ENCODE measurements at regions not wholly inside any gene's neighbourhood (a gene's known extent, or its start where the extent isn't known, plus 50 kb on each side); places are given as distances from the start of the nearest gene placed in this dataset.

- no peak for TF ChIP-seq KDM4A (IDR thresholded peaks at IDR 0.05; ENCODE audit: low read depth, low read length, severe bottlenecking)
- no peak for TF ChIP-seq KDM5A (IDR thresholded peaks at IDR 0.05; ENCODE audit: low read length)
- peak; percentile 57; the same call in 1 of the 2 replicates for TF ChIP-seq POU5F1 (IDR thresholded peaks at IDR 0.05; ENCODE audit: low read depth, low read length)
- no peak for TF ChIP-seq TAF1 (IDR thresholded peaks at IDR 0.05; ENCODE audit: low read depth, low read length)
- no peak for TF ChIP-seq CHD1 (IDR thresholded peaks at IDR 0.05; ENCODE audit: low read depth, low read length)
- TF ChIP-seq FOSL1 (IDR thresholded peaks at IDR 0.05; ENCODE audit: insufficient read depth, low read depth, low read length), result no peak
- TF ChIP-seq, protein P1, sequence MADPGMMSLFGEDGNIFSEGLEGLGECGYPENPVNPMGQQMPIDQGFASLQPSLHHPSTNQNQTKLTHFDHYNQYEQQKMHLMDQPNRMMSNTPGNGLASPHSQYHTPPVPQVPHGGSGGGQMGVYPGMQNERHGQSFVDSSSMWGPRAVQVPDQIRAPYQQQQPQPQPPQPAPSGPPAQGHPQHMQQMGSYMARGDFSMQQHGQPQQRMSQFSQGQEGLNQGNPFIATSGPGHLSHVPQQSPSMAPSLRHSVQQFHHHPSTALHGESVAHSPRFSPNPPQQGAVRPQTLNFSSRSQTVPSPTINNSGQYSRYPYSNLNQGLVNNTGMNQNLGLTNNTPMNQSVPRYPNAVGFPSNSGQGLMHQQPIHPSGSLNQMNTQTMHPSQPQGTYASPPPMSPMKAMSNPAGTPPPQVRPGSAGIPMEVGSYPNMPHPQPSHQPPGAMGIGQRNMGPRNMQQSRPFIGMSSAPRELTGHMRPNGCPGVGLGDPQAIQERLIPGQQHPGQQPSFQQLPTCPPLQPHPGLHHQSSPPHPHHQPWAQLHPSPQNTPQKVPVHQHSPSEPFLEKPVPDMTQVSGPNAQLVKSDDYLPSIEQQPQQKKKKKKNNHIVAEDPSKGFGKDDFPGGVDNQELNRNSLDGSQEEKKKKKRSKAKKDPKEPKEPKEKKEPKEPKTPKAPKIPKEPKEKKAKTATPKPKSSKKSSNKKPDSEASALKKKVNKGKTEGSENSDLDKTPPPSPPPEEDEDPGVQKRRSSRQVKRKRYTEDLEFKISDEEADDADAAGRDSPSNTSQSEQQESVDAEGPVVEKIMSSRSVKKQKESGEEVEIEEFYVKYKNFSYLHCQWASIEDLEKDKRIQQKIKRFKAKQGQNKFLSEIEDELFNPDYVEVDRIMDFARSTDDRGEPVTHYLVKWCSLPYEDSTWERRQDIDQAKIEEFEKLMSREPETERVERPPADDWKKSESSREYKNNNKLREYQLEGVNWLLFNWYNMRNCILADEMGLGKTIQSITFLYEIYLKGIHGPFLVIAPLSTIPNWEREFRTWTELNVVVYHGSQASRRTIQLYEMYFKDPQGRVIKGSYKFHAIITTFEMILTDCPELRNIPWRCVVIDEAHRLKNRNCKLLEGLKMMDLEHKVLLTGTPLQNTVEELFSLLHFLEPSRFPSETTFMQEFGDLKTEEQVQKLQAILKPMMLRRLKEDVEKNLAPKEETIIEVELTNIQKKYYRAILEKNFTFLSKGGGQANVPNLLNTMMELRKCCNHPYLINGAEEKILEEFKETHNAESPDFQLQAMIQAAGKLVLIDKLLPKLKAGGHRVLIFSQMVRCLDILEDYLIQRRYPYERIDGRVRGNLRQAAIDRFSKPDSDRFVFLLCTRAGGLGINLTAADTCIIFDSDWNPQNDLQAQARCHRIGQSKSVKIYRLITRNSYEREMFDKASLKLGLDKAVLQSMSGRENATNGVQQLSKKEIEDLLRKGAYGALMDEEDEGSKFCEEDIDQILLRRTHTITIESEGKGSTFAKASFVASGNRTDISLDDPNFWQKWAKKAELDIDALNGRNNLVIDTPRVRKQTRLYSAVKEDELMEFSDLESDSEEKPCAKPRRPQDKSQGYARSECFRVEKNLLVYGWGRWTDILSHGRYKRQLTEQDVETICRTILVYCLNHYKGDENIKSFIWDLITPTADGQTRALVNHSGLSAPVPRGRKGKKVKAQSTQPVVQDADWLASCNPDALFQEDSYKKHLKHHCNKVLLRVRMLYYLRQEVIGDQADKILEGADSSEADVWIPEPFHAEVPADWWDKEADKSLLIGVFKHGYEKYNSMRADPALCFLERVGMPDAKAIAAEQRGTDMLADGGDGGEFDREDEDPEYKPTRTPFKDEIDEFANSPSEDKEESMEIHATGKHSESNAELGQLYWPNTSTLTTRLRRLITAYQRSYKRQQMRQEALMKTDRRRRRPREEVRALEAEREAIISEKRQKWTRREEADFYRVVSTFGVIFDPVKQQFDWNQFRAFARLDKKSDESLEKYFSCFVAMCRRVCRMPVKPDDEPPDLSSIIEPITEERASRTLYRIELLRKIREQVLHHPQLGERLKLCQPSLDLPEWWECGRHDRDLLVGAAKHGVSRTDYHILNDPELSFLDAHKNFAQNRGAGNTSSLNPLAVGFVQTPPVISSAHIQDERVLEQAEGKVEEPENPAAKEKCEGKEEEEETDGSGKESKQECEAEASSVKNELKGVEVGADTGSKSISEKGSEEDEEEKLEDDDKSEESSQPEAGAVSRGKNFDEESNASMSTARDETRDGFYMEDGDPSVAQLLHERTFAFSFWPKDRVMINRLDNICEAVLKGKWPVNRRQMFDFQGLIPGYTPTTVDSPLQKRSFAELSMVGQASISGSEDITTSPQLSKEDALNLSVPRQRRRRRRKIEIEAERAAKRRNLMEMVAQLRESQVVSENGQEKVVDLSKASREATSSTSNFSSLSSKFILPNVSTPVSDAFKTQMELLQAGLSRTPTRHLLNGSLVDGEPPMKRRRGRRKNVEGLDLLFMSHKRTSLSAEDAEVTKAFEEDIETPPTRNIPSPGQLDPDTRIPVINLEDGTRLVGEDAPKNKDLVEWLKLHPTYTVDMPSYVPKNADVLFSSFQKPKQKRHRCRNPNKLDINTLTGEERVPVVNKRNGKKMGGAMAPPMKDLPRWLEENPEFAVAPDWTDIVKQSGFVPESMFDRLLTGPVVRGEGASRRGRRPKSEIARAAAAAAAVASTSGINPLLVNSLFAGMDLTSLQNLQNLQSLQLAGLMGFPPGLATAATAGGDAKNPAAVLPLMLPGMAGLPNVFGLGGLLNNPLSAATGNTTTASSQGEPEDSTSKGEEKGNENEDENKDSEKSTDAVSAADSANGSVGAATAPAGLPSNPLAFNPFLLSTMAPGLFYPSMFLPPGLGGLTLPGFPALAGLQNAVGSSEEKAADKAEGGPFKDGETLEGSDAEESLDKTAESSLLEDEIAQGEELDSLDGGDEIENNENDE (IDR thresholded peaks at IDR 0.05; ENCODE audit: insufficient replicate concordance, low read length), result peak; percentile 72
- peak; percentile 57; the same call in 1 of the 2 replicates for TF ChIP-seq EGR1 (IDR thresholded peaks at IDR 0.05; ENCODE audit: borderline replicate concordance, low read depth, low read length)
- no peak for TF ChIP-seq CREB1 (IDR thresholded peaks at IDR 0.05)
- TF ChIP-seq POLR2AphosphoS5 (IDR thresholded peaks at IDR 0.05; ENCODE audit: low read depth, low read length), result peak; percentile 69; the same call in 1 of the 2 replicates
- TF ChIP-seq ASH2L (IDR thresholded peaks at IDR 0.05; ENCODE audit: low read length), result no peak
- peak; percentile 74 for TF ChIP-seq CEBPB (IDR thresholded peaks at IDR 0.05; ENCODE audit: low read depth, low read length)
- TF ChIP-seq TAF7 (optimal IDR thresholded peaks at IDR 0.05; ENCODE audit: borderline replicate concordance, low read depth, low read length), result no peak
- no peak for TF ChIP-seq HDAC6 (IDR thresholded peaks at IDR 0.05; ENCODE audit: low read depth, low read length)
These were observed 247.7 kb downstream of the OLFM4 start (continued) for GRCh38 chr13:53276265-53276664.
